Trophoblast cell (in vitro differentiated cells and primary cell): ENCODE measurements at regions not wholly inside any gene's neighbourhood (a gene's known extent, or its start where the extent isn't known, plus 50 kb on each side); places are given as distances from the start of the nearest gene placed in this dataset.

Source experiments
- DNase-seq, 2 donors: peaks; one replicate each; pipeline ENCODE4 v3.0.0-alpha.2; 2016
- H2AFZ ChIP-seq: 2 replicates; pipeline ENCODE4 v1.6.1; 2013; ENCODE audit warnings: low read length, moderate library complexity, mild to moderate bottlenecking; ENCODE audit not compliant: insufficient read depth, poor library complexity
- H2AK5ac ChIP-seq: 2 replicates; pipeline ENCODE4 v1.6.1; 2013; ENCODE audit warnings: mild to moderate bottlenecking, low read length
- H2BK120ac ChIP-seq: 2 replicates; pipeline ENCODE4 v1.6.1; 2013; ENCODE audit warnings: low read length, mild to moderate bottlenecking, moderate library complexity; ENCODE audit not compliant: insufficient read depth, poor library complexity
- H2BK12ac ChIP-seq: 2 replicates; pipeline ENCODE4 v1.6.1; 2013; ENCODE audit warnings: mild to moderate bottlenecking, low read length, moderate library complexity
- H2BK5ac ChIP-seq: 2 replicates; pipeline ENCODE4 v1.6.1; 2013; ENCODE audit warnings: low read length, low read depth, moderate library complexity, mild to moderate bottlenecking; ENCODE audit not compliant: poor library complexity
- H3K14ac ChIP-seq: 2 replicates; pipeline ENCODE4 v1.6.1; 2013; ENCODE audit warnings: mild to moderate bottlenecking, low read length
- H3K18ac ChIP-seq: 2 replicates; pipeline ENCODE4 v1.6.1; 2013; ENCODE audit warnings: mild to moderate bottlenecking, low read length
- H3K23ac ChIP-seq: 2 replicates; pipeline ENCODE4 v1.6.1; 2013; ENCODE audit warnings: low read length
- H3K27ac ChIP-seq: 2 replicates; pipeline ENCODE4 v1.5.1; 2013; ENCODE audit warnings: low read depth, mild to moderate bottlenecking, inconsistent platforms, low read length, moderate library complexity
- H3K27me3 ChIP-seq: 2 replicates; pipeline ENCODE4 v1.6.1; 2013; ENCODE audit warnings: inconsistent platforms, mild to moderate bottlenecking, low read length, moderate library complexity; ENCODE audit not compliant: insufficient read depth
- H3K36me3 ChIP-seq, 2 experiments: 1 replicate in 1 of 2; 2 replicates in 1 of 2; pipeline ENCODE4 v1.6.1; 2013; ENCODE audit warnings: low read length in 2 of 2, mild to moderate bottlenecking in 2 of 2, moderate library complexity in 1 of 2; ENCODE audit not compliant: insufficient read depth in 2 of 2, control insufficient read depth in 1 of 2
- H3K4ac ChIP-seq: 2 replicates; pipeline ENCODE4 v1.6.1; 2013; ENCODE audit warnings: low read depth, mild to moderate bottlenecking, low read length, moderate library complexity
- H3K4me1 ChIP-seq, 2 experiments: 1 replicate in 1 of 2; 2 replicates in 1 of 2; pipeline ENCODE4 v1.6.1; 2013; ENCODE audit warnings: low read length in 2 of 2, mild to moderate bottlenecking in 2 of 2, moderate library complexity in 1 of 2; ENCODE audit not compliant: insufficient read depth in 2 of 2, control insufficient read depth in 1 of 2
- H3K4me2 ChIP-seq: 2 replicates; pipeline ENCODE4 v1.6.1; 2013; ENCODE audit warnings: inconsistent platforms, mild to moderate bottlenecking, low read length, moderate library complexity
- H3K4me3 ChIP-seq: 2 replicates; pipeline ENCODE4 v1.5.1; 2013; ENCODE audit warnings: mild to moderate bottlenecking, low read depth, low read length, inconsistent platforms
- H3K79me1 ChIP-seq: one replicate; pipeline ENCODE4 v1.6.1; 2013; ENCODE audit warnings: low read length
- H3K79me2 ChIP-seq: 2 replicates; pipeline ENCODE4 v1.6.1; 2013; ENCODE audit warnings: low read length, mild to moderate bottlenecking; ENCODE audit not compliant: control insufficient read depth, insufficient read depth, poor library complexity
- H3K9ac ChIP-seq: 2 replicates; pipeline ENCODE4 v1.6.1; 2013; ENCODE audit warnings: mild to moderate bottlenecking, low read length
- H3K9me3 ChIP-seq: 2 replicates; pipeline ENCODE4 v1.6.1; 2013; ENCODE audit warnings: low read depth, mild to moderate bottlenecking, control low read depth, inconsistent platforms, low read length; ENCODE audit not compliant: insufficient read depth
- H4K12ac ChIP-seq: 2 replicates; pipeline ENCODE4 v1.6.1; 2013; ENCODE audit warnings: low read depth, mild to moderate bottlenecking, low read length, moderate library complexity
- H4K8ac ChIP-seq: 2 replicates; pipeline ENCODE4 v1.6.1; 2013; ENCODE audit warnings: low read depth, mild to moderate bottlenecking, low read length, moderate library complexity
- H4K91ac ChIP-seq: one replicate; pipeline ENCODE4 v1.6.1; 2013; ENCODE audit warnings: low read depth, mild to moderate bottlenecking, low read length, moderate library complexity
- WGBS: extraction: QIAGEN DNeasy Blood & Tissue Kit; methylation state at CpG from one replicate; pipeline ENCODE4 v1.1.7; 2013; ENCODE audit warnings: missing lambda C conversion rate; ENCODE audit not compliant: insufficient read length, insufficient coverage; ENCODE audit errors: extremely low coverage; 5-methylcytosine and 5-hydroxymethylcytosine counted together

DNA sequence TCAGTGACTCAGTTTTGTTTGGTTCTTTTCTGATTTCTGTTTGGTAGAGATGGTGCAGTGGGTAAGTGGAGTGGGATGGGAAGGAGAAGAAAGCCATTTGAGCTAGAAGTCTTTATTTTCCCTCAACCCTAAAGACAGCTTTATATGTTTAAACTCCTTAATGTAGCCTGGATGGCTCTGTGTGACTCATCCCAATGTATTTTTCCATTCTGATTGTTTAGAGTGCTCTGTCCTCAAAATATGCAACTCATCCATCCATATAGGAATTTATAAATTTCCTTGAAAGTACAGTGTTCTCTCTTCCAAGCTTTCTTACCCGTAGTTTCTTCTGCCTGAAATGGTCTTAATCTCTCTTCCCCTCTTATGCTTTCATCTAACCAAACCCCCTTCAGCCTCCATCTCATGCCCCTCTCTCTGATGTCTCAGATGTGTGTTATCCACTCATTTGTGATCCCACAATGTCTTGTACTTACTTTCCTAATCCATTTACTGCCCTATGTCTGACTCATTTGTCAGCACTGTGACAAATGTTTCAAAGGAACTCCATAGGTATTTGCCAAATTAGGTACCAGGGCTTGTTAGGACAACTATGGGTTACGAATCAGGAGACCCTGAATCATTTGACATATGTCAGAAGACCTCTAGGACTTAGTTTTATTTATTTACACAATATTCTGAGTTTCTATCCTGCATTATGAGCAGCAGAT, 217.5 kb upstream of the SGCD start:
- no peak overlapping the region for H3K4me2 ChIP-seq

DNA sequence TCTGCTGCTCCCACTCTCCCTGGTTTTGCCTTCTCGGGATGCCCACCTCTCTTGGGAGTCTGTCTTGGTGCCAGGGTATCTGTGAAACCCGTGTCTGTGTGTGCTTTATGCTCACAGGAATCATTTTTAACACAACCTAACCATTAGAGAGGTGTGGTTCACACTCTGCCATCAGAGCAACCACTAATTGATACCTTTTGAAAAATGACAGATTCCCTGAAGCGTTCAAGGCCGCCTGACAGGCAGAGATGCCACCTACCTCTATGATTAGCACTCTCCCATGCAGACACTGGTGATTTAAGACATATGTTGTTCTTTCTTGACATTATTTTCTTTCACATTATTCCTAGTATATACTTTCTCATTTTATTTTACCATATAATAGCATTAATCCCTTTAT, 207.3 kb upstream of the SGCD start:
- Histone ChIP-seq H3K9me3 (peaks cover 2% of the 10 kb centered on the region), H3K18ac (no peak overlapping the region), H3K23ac (no peak overlapping the region), H2AFZ (no peak overlapping the region), H3K27ac (no peak overlapping the region), H3K14ac (no peak overlapping the region), H2AK5ac (no peak overlapping the region), H3K4me2 (no peak overlapping the region), H3K79me1 (no peaks in the 10 kb centered on the region), H3K9ac (no peak overlapping the region), H3K4me3 (no peak overlapping the region), H4K12ac (no peak overlapping the region), H3K79me2 (no peaks in the 10 kb centered on the region), H3K4me1 (no peaks in the 10 kb centered on the region), H2BK120ac (no peak overlapping the region), H4K91ac (no peak overlapping the region), H2BK5ac (no peak overlapping the region), H4K8ac (no peak overlapping the region), H3K36me3 (no peaks in the 10 kb centered on the region), H3K27me3 (no peaks in the 10 kb centered on the region), H2BK12ac (no peak overlapping the region), H3K4ac (no peak overlapping the region)
- DNase-seq = no peak
- no CpG with 5 or more reads among the region's 4 CpGs for WGBS

More for the DNA sequence above, 217.5 kb upstream of the SGCD start:
- Histone ChIP-seq H4K8ac (no peak overlapping the region), H3K9me3 (no peaks in the 10 kb centered on the region), H3K14ac (no peak overlapping the region), H3K23ac (no peak overlapping the region), H2BK5ac (no peak overlapping the region), H3K79me2 (no peaks in the 10 kb centered on the region), H3K4me1 (no peaks in the 10 kb centered on the region), H2AK5ac (no peak overlapping the region), H3K36me3 (no peaks in the 10 kb centered on the region), H2AFZ (no peak overlapping the region), H3K27me3 (no peaks in the 10 kb centered on the region), H3K18ac (no peak overlapping the region), H2BK120ac (no peak overlapping the region), H3K4me3 (no peak overlapping the region), H3K27ac (no peak overlapping the region), H4K91ac (no peak overlapping the region), H3K9ac (no peak overlapping the region), H2BK12ac (no peak overlapping the region), H3K79me1 (no peaks in the 10 kb centered on the region), H4K12ac (no peak overlapping the region), H3K4ac (no peak overlapping the region)
- DNase-seq = no peak
- no CpG with 5 or more reads among the region's 2 CpGs for WGBS

DNA sequence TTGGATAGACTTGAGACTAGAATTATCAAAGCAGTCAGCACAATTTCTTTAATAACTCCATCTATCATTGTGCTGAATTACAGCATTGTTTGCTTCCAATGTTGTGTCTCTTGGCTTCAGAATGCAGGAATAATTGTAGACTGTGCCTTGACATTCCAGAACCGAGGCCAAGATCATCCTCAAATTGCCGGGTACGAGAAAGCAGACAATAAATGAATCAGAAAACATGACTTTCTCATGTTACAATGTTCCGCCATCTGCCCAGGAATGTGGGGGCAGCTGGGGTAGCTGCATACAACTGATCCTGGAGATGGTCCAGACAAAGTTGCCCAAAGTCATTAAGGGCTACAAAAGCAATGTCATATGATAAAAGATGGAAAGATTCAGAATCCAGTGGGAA, 206.2 kb upstream of the SGCD start:
- Histone ChIP-seq H3K9ac (no peak overlapping the region), H2BK120ac (no peak overlapping the region), H3K27ac (no peak overlapping the region), H3K9me3 (peaks cover 2% of the 10 kb centered on the region), H3K18ac (no peak overlapping the region), H4K91ac (no peak overlapping the region), H3K23ac (no peak overlapping the region), H2AFZ (no peak overlapping the region), H4K12ac (no peak overlapping the region), H3K79me1 (no peaks in the 10 kb centered on the region), H3K36me3 (no peaks in the 10 kb centered on the region), H3K4me3 (no peak overlapping the region), H2BK12ac (no peak overlapping the region), H4K8ac (no peak overlapping the region), H3K14ac (no peak overlapping the region), H3K27me3 (no peaks in the 10 kb centered on the region), H3K4me1 (no peaks in the 10 kb centered on the region), H3K4me2 (no peak overlapping the region), H2AK5ac (no peak overlapping the region), H3K4ac (no peak overlapping the region), H2BK5ac (no peak overlapping the region), H3K79me2 (no peaks in the 10 kb centered on the region)
- DNase-seq = no peak
- WGBS = no CpG with 5 or more reads among the region's 4 CpGs

GRCh38 chr5:156121234-156121633, 205.7 kb upstream of the SGCD start:
- WGBS = no CpG with 5 or more reads among the region's 3 CpGs
- DNase-seq = no peak
- Histone ChIP-seq H2BK5ac (no peak overlapping the region), H2AK5ac (no peak overlapping the region), H3K27me3 (no peaks in the 10 kb centered on the region), H3K9ac (no peak overlapping the region), H3K79me2 (no peaks in the 10 kb centered on the region), H3K79me1 (no peaks in the 10 kb centered on the region), H2BK120ac (no peak overlapping the region), H3K4me1 (no peaks in the 10 kb centered on the region), H4K8ac (no peak overlapping the region), H3K23ac (no peak overlapping the region), H2BK12ac (no peak overlapping the region), H3K14ac (no peak overlapping the region), H4K12ac (no peak overlapping the region), H3K36me3 (no peaks in the 10 kb centered on the region), H3K18ac (no peak overlapping the region), H4K91ac (no peak overlapping the region), H3K4ac (no peak overlapping the region), H3K4me2 (no peak overlapping the region), H3K27ac (no peak overlapping the region), H3K4me3 (no peak overlapping the region), H2AFZ (no peak overlapping the region), H3K9me3 (peaks cover 2% of the 10 kb centered on the region)
